ENCODE measurements at regions not wholly inside any gene's neighbourhood (a gene's known extent, or its start where the extent isn't known, plus 50 kb on each side); places are given as distances from the start of the nearest gene placed in this dataset.

DNA sequence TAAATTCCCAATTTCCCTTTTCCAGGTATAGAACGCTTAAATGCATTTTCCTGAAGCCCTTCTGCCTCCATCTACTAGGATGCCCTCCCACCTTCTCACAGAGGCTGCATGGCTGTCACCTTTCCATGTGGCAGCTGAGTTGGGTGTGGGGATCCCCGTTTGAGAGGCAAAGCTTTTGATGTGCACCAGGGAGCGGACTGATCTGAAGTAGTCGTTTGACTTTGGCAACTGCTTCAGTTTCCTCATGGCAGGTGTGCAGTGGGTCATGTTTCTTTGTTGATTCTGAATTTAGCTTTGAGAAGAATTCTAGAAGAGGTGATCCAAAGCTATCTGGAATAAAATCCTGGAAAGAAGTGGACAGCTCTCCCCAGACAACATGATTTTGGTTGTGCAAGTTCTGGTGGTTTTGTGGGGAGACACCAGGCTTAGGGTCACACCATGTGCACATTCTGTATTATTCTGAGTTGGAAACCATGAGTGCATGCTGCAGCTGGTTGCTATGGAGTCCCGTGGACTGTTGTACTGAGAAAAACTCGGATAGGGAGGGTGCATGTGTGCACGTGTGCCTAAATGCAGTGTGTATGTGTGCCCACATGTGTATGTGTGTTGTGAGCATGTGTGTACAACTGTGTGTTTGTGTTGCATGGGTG is 63.5 kb downstream of the GADD45G start:
- Histone ChIP-seq H3K27ac (no peak overlapping the region), H3K4me1 (ENCODE audit: control insufficient read depth in 1 of 2, insufficient read depth in 1 of 2, low read depth in 1 of 2, low read length in 1 of 2) (peaks cover 67 to 72% of the 10 kb centered on the region in 2 experiments), H3K4me3 (ENCODE audit: low read depth in 1 of 2, low read length in 1 of 2) (no peak overlapping the region), H3K36me3 (no peaks in the 10 kb centered on the region), H3K27me3 (no peaks in the 10 kb centered on the region), H3K9me3 (no peaks in the 10 kb centered on the region)
- TF ChIP-seq, protein P1, sequence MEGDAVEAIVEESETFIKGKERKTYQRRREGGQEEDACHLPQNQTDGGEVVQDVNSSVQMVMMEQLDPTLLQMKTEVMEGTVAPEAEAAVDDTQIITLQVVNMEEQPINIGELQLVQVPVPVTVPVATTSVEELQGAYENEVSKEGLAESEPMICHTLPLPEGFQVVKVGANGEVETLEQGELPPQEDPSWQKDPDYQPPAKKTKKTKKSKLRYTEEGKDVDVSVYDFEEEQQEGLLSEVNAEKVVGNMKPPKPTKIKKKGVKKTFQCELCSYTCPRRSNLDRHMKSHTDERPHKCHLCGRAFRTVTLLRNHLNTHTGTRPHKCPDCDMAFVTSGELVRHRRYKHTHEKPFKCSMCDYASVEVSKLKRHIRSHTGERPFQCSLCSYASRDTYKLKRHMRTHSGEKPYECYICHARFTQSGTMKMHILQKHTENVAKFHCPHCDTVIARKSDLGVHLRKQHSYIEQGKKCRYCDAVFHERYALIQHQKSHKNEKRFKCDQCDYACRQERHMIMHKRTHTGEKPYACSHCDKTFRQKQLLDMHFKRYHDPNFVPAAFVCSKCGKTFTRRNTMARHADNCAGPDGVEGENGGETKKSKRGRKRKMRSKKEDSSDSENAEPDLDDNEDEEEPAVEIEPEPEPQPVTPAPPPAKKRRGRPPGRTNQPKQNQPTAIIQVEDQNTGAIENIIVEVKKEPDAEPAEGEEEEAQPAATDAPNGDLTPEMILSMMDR (IDR thresholded peaks at IDR 0.05), result no peak

DNA sequence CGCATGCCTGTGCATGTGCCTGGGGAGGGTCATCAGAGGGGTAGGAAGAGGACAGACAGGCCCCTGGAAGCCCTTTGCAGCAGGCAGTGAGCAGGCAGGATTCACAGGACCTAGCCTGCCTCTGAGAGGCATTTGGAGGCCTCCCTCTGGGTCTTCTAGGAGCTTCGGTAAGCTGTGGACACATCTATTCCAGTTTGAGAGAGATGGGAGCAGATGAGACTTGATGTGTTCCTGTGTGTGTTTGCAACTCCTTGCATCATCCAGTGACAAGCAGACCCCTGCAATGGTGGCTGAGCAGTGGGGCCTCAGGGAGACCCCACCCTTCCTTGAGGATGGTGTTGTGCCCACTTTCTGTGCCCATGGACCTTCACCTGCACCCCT is 64.0 kb downstream of the GADD45G start:
- H3K4me3 ChIP-seq (ENCODE audit: low read depth in 1 of 2, low read length in 1 of 2), result no peak overlapping the region
- H3K27ac ChIP-seq, result no peak overlapping the region
- no peaks in the 10 kb centered on the region for H3K27me3 ChIP-seq
- H3K4me1 ChIP-seq (ENCODE audit: control insufficient read depth in 1 of 2, insufficient read depth in 1 of 2, low read depth in 1 of 2, low read length in 1 of 2), result peaks cover 65 to 69% of the 10 kb centered on the region in 2 experiments
- no peaks in the 10 kb centered on the region for H3K36me3 ChIP-seq
- TF ChIP-seq, protein P1 (IDR thresholded peaks at IDR 0.05), result no peak
- no peaks in the 10 kb centered on the region for H3K9me3 ChIP-seq

DNA sequence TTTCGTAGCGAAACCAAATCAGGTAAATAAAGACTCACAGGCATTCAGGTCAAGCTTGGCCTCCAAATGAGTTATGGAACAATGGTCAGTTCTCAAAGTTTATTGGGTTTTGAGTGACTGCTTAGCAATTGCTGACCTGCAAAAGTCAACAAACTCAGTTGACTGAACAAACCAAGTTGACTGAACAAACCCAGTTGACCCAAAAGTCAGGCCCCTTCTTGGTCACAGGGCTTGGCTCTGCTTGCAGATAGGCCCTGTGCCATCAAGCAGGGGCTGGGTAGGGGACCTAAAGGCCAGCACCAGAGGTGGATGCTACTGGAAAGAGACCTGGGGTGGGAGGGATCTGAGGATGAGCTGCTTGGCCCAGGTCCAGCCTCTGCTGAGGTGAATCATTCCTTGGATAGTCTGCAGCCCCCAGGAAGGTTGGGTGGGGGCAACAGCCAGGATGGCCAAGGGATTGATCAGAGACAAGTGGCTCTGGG is 64.6 kb downstream of the GADD45G start:
- Histone ChIP-seq H3K27ac (no peak overlapping the region), H3K27me3 (no peaks in the 10 kb centered on the region), H3K9me3 (no peaks in the 10 kb centered on the region), H3K4me1 (ENCODE audit: control insufficient read depth in 1 of 2, insufficient read depth in 1 of 2, low read depth in 1 of 2, low read length in 1 of 2) (peaks cover 60 to 64% of the 10 kb centered on the region in 2 experiments), H3K36me3 (no peaks in the 10 kb centered on the region), H3K4me3 (ENCODE audit: low read depth in 1 of 2, low read length in 1 of 2) (no peak overlapping the region)
- TF ChIP-seq, protein P1 (IDR thresholded peaks at IDR 0.05), result no peak

DNA sequence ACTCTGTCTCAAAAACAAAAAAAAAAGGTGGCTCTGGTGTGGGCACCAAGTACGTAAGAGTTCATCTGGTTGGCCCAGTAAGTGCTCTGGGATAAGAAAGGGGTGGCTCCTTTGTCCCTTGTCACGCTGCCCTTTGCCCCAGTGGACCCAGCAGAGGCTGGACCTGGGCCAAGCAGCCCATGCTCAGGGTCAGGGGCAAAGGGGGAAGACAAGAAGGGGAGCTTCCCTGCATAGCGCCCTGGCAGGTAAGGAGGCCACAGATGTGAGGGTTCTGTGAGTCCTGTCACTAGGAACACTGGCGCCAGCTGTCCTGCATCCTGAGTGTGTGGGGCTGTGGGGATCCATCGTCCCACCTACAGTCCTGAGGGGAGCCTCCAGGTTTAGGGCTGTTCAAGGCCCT is 65.3 kb downstream of the GADD45G start:
- Histone ChIP-seq H3K9me3 (no peaks in the 10 kb centered on the region), H3K27me3 (no peaks in the 10 kb centered on the region), H3K27ac (no peak overlapping the region), H3K4me3 (ENCODE audit: low read depth in 1 of 2, low read length in 1 of 2) (no peak overlapping the region), H3K4me1 (ENCODE audit: control insufficient read depth in 1 of 2, insufficient read depth in 1 of 2, low read depth in 1 of 2, low read length in 1 of 2) (peaks cover 60 to 64% of the 10 kb centered on the region in 2 experiments), H3K36me3 (no peaks in the 10 kb centered on the region)
- TF ChIP-seq, protein P1 (IDR thresholded peaks at IDR 0.05), result no peak

DNA sequence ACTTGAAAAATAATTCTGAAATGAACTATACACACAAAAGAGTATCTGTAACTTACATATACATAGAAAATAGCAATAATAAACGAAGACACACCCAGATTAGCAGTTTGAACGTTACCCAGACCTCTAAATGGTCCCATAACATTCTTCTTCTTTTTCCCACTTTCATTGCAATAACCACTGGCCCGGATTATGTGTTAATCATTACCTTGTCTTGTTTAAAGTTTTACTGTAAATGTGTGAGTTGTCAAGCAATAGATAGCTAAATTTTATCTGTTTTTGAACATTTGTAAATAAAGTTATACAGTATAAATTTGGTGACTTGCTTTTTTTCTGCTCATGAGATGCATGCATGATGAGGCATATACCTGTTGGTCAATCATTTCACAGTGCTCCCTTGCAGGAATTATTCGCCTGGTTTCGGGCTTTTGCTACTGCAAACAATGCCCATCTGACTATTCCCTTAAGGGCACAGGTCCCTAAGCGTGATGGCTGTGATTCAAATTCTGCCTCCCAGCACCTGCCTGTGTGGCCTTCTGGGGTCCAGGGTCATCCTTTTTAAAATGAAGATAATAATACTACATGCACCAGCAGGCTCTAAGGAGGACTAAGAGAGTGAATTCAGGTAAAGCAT is 66.1 kb downstream of the GADD45G start:
- H3K27ac ChIP-seq, result no peak overlapping the region
- H3K9me3 ChIP-seq, result no peaks in the 10 kb centered on the region
- H3K4me3 ChIP-seq (ENCODE audit: low read depth in 1 of 2, low read length in 1 of 2), result no peak overlapping the region
- H3K36me3 ChIP-seq, result no peaks in the 10 kb centered on the region
- peaks cover 60 to 64% of the 10 kb centered on the region in 2 experiments for H3K4me1 ChIP-seq (ENCODE audit: control insufficient read depth in 1 of 2, insufficient read depth in 1 of 2, low read depth in 1 of 2, low read length in 1 of 2)
- TF ChIP-seq, protein P1 (IDR thresholded peaks at IDR 0.05), result no peak
- no peaks in the 10 kb centered on the region for H3K27me3 ChIP-seq

Measured in neutrophil (primary cell).